Effector memory CD8-positive, alpha-beta T cell (primary cell): ENCODE measurements at regions not wholly inside any gene's neighbourhood (a gene's known extent, or its start where the extent isn't known, plus 50 kb on each side); places are given as distances from the start of the nearest gene placed in this dataset.

Experiments
- ATAC-seq: fragments of 150-1000 bp; cut with Tn5 transposase; replicated peaks from 2 replicates; pipeline ENCODE4 v1.10.0; 2021; ENCODE audit warnings: mild to moderate bottlenecking, moderate library complexity
- DNase-seq, 3 experiments: peaks; one replicate each; pipeline ENCODE4 v3.0.0; 2021
- H3K27ac Mint-ChIP-seq, 2 donors: one replicate each; pipeline ENCODE4 v1.8.0; 2022; ENCODE audit warnings: mild to moderate bottlenecking in 2 of 2, mixed read lengths in 2 of 2, moderate library complexity in 2 of 2
- H3K27me3 Mint-ChIP-seq, 2 donors: one replicate each; pipeline ENCODE4 v1.8.0; 2022; ENCODE audit warnings: mixed read lengths in 2 of 2
- H3K36me3 Mint-ChIP-seq: one replicate; pipeline ENCODE4 v1.8.0; 2022; ENCODE audit warnings: mild to moderate bottlenecking, moderate library complexity, mixed read lengths; ENCODE audit not compliant: insufficient read depth
- H3K4me1 Mint-ChIP-seq, 2 donors: one replicate each; pipeline ENCODE4 v1.8.0; 2022; ENCODE audit warnings: low read depth in 2 of 2, mixed read lengths in 2 of 2
- H3K4me3 Mint-ChIP-seq, 2 donors: one replicate each; pipeline ENCODE4 v1.8.0; 2022; ENCODE audit warnings: mild to moderate bottlenecking in 2 of 2, mixed read lengths in 2 of 2, moderate library complexity in 2 of 2
- H3K9me3 Mint-ChIP-seq, 2 donors: one replicate each; pipeline ENCODE4 v1.8.0; 2022; ENCODE audit warnings: mixed read lengths in 2 of 2

GRCh38 chr12:127230843-127231260, 1036.1 kb upstream of the TMEM132C start:
- no peak for ATAC-seq
- no peaks in the 10 kb centered on the region for H3K9me3 Mint-ChIP-seq
- no peak overlapping the region for H3K4me3 Mint-ChIP-seq

GRCh38 chr12:127231371-127231770, 1035.6 kb upstream of the TMEM132C start:
- H3K27me3 Mint-ChIP-seq, result peaks cover 12% of the 10 kb centered on the region in 2 donors
- no peak for DNase-seq
- no peaks in the 10 kb centered on the region for H3K9me3 Mint-ChIP-seq
- H3K27ac Mint-ChIP-seq, result no peak overlapping the region
- no peaks in the 10 kb centered on the region for H3K36me3 Mint-ChIP-seq
- no peaks in the 10 kb centered on the region for H3K4me1 Mint-ChIP-seq
- ATAC-seq, result no peak
- H3K4me3 Mint-ChIP-seq, result no peak overlapping the region

More at GRCh38 chr12:127230843-127231260, 1036.1 kb upstream of the TMEM132C start:
- Mint-ChIP-seq H3K36me3 (no peaks in the 10 kb centered on the region), H3K4me1 (no peaks in the 10 kb centered on the region), H3K27ac (no peak overlapping the region), H3K27me3 (peaks cover 12 to 14% of the 10 kb centered on the region in 2 donors)
- no peak for DNase-seq

DNA sequence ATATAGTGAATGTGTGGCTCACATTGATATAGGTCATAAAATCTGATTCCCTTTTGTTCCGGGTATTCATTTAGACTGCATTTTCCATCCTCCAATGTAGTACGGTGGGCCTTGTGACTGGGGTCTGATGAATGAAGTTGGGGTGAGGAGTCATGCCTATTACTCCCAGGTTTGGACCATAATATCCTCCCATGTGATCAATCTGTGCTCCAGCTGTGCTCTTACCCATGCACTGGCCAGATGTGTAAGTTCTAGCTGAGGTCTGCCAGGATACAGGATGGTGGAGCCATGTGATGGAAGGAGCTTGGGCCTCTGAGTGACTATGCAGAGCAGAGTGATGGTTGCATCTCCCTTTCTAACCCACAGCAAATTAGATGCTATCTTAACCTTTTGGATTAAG, 1034.0 kb upstream of the TMEM132C start:
- H3K4me1 Mint-ChIP-seq, result no peaks in the 10 kb centered on the region

DNA sequence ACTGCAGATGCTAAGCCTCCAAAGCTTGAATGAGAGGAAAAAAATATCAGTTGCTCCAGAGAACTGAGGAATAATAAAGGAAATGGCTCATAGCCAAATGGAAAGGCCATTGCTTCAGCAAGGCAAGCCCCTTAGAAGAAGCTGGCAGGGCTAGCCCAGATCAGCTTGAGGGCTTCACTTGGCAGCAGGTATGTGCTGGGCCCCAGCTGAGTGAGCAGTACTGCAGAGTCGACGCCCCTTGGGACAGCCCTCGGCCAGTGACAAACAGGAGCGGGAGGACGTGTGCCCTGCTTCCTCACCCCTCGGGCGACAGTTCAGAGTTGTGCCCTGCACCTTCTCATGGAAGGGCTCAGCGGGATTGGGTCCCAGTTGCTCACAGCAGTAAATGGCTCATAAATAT, 1031.2 kb upstream of the TMEM132C start:
- peaks cover 9 to 10% of the 10 kb centered on the region in 2 donors for H3K27me3 Mint-ChIP-seq
- no peaks in the 10 kb centered on the region for H3K4me1 Mint-ChIP-seq
- no peaks in the 10 kb centered on the region for H3K36me3 Mint-ChIP-seq
- H3K27ac Mint-ChIP-seq, result no peak overlapping the region
- ATAC-seq, result no peak
- no peak overlapping the region for H3K4me3 Mint-ChIP-seq
- no peaks in the 10 kb centered on the region for H3K9me3 Mint-ChIP-seq
- DNase-seq, result no peak

More for the DNA sequence above, 1034.0 kb upstream of the TMEM132C start:
- DNase-seq (no peak), ATAC-seq (no peak)
- Mint-ChIP-seq H3K4me3 (no peak overlapping the region), H3K9me3 (no peaks in the 10 kb centered on the region), H3K36me3 (no peaks in the 10 kb centered on the region), H3K27me3 (peaks cover 4 to 6% of the 10 kb centered on the region in 2 donors), H3K27ac (no peak overlapping the region)

- Mint-ChIP-seq H3K27me3 (peaks cover 6 to 9% of the 10 kb centered on the region in 2 donors), H3K9me3 (no peaks in the 10 kb centered on the region), H3K27ac (no peak overlapping the region), H3K4me1 (no peaks in the 10 kb centered on the region), H3K36me3 (no peaks in the 10 kb centered on the region), H3K4me3 (no peak overlapping the region)
- no peak for ATAC-seq
- no peak for DNase-seq
These were observed 1030.5 kb upstream of the TMEM132C start for GRCh38 chr12:127236491-127236890.

DNA sequence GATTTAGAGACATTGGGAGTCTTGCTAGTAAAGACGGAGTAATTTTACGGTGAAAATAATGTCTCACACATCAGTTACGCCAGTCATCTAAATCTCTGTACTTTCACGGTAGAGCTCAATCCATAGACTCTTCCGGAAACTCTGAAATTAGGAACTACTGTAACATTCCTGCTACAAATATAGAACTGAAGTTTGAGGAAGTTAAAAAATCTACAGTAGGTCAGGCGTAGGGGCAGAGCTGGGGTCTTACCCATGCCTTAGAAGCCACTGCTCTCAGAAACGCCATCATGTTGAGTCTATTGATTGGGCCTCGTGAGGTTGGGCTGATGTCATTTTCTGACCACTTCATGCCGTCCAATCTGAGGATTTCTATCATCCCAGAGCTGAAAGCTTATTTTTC, 1029.8 kb upstream of the TMEM132C start:
- Mint-ChIP-seq H3K27ac (no peak overlapping the region), H3K9me3 (no peaks in the 10 kb centered on the region)
- no peak for ATAC-seq

GRCh38 chr12:127238107-127238506, 1028.9 kb upstream of the TMEM132C start:
- Mint-ChIP-seq H3K9me3 (no peaks in the 10 kb centered on the region), H3K27me3 (peaks cover 11 to 21% of the 10 kb centered on the region in 2 donors), H3K4me1 (no peaks in the 10 kb centered on the region), H3K4me3 (no peak overlapping the region), H3K36me3 (peaks cover under 1% of the 10 kb centered on the region), H3K27ac (no peak overlapping the region)
- no peak for ATAC-seq
- DNase-seq, result no peak

More for the DNA sequence above, 1029.8 kb upstream of the TMEM132C start:
- Mint-ChIP-seq H3K4me3 (no peak overlapping the region), H3K27me3 (peaks cover 6 to 16% of the 10 kb centered on the region in 2 donors), H3K4me1 (no peaks in the 10 kb centered on the region), H3K36me3 (no peaks in the 10 kb centered on the region)
- no peak for DNase-seq

DNA sequence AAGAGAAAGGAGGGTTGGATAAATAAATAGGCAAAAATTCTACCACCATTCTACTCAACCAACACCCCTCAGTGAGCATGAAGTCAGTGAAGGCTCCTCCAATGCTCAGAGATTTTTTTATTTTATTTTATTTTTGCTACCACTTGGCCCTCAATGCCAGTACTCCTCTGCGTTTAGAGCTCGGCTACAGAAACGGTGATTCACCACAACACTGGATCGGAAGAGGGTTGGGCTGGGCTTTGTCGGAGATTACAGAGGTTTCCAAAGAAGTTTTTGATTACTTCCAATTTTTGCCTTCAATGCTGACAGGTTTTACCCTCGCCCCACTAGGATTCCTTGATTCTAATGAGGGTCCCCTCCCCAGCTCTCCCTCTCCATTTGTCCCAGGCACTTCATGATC, 1027.2 kb upstream of the TMEM132C start:
- ATAC-seq, result no peak
- Mint-ChIP-seq H3K4me3 (no peak overlapping the region), H3K27me3 (peaks cover 22 to 34% of the 10 kb centered on the region in 2 donors), H3K4me1 (no peaks in the 10 kb centered on the region), H3K27ac (no peak overlapping the region), H3K9me3 (no peaks in the 10 kb centered on the region), H3K36me3 (peaks cover 3% of the 10 kb centered on the region)
- DNase-seq, result no peak

DNA sequence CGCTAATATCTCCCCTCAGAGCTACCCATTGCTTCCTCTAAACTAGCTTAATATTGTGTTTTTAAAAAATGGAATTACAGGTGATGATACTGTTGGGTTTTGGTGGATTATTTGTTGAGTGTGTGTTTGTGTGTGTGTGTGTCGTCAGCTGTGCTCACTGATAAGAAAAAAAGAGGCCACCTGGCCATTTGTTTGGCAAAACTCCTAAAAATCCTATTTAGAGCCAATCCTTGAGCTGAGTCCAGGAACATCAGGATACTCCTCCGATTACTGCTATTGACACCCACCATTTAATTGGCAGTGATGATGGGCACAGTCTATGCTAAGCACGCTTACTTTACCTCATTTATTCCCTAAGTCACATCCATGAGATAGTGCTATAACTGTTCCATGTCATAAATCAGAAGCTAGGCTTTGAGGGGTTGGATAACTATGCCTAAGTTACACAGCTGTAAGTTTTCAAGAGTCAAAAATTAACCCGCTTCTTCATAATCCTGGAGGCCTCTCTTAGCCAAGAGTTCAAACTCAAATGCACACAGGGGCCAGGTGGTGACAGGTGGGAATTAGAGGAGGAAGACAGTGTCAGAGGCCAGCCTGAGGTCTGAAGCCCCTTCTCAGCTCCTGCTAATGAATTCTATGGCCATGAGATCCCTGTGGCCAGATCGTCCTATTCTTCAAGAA, 1026.6 kb upstream of the TMEM132C start:
- H3K4me3 Mint-ChIP-seq, result no peak overlapping the region
- no peak overlapping the region for H3K27ac Mint-ChIP-seq
- no peaks in the 10 kb centered on the region for H3K4me1 Mint-ChIP-seq
- no peak for ATAC-seq
- no peaks in the 10 kb centered on the region for H3K9me3 Mint-ChIP-seq
- no peak for DNase-seq
- peaks cover 22 to 34% of the 10 kb centered on the region in 2 donors for H3K27me3 Mint-ChIP-seq
- H3K36me3 Mint-ChIP-seq, result peaks cover 3% of the 10 kb centered on the region

DNA sequence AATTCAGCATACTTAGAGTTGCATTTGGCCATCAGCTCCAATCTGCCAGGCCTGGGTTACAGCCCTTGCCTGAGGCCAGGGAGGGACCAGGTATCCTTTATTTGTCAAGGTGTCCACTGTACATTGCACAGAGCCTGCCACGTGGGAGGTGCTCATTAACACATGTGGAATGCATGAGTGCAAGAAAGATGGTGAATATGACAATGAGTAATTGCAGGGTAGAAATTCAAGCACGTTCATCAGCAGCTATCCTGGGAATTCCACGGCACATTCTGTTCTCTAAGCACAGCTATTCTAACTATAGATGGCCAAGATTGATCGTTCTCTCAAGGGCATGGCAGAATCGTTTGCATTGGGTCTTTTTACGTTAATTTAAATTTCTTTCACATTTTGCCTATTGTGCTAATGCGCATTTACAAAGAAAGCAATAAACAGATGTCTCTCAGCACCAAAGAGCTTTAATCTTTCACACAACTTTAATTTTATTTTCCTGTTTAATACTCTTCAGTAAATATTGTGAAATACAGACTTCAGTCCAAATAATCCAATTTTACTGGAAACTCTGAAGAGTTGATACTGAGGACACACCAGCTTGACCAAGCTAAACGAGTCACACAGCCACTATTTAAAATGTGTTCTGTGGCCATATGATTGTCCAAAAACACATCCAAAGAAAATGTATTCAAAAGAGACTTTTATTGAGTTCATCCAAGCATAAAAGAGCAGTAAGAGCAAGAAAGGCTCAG, 1025.7 kb upstream of the TMEM132C start:
- Mint-ChIP-seq H3K27ac (no peak overlapping the region), H3K4me1 (no peaks in the 10 kb centered on the region), H3K4me3 (no peak overlapping the region), H3K36me3 (peaks cover 3% of the 10 kb centered on the region), H3K27me3 (peaks cover 22 to 34% of the 10 kb centered on the region in 2 donors), H3K9me3 (no peaks in the 10 kb centered on the region)
- ATAC-seq (no peak), DNase-seq (no peak)

DNA sequence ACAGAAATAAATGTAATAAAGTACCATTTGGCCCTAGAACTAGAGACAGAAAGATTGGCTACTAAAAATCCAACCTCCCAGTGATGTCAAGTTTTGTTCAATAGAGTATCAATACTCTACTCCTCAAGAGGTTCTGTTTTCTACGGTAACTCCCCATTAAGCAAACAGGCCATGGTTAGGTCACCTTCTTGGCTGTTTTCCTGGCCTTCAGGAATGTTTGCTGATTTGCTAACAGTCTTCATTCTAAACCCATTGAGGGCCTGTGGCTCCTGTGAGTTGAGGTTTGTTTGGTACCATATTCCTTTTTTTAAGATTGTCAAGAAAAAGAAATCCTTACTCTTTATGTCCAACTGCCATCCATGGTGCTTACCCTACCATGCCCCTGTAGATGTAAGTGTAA, 1022.0 kb upstream of the TMEM132C start:
- ATAC-seq (no peak), DNase-seq (no peak)
- Mint-ChIP-seq H3K9me3 (no peaks in the 10 kb centered on the region), H3K36me3 (peaks cover 3% of the 10 kb centered on the region), H3K4me3 (no peak overlapping the region), H3K27me3 (peaks cover 25 to 31% of the 10 kb centered on the region in 2 donors), H3K4me1 (no peaks in the 10 kb centered on the region), H3K27ac (no peak overlapping the region)

- ATAC-seq (no peak), DNase-seq (no peak)
- no peaks in the 10 kb centered on the region for H3K4me1 Mint-ChIP-seq
- H3K27me3 Mint-ChIP-seq, result peaks cover 21 to 26% of the 10 kb centered on the region in 2 donors
- H3K27ac Mint-ChIP-seq, result no peak overlapping the region
- peaks cover 3% of the 10 kb centered on the region for H3K36me3 Mint-ChIP-seq
- no peak overlapping the region for H3K4me3 Mint-ChIP-seq
- no peaks in the 10 kb centered on the region for H3K9me3 Mint-ChIP-seq
These were observed 1021.5 kb upstream of the TMEM132C start for GRCh38 chr12:127245437-127245836.

GRCh38 chr12:127247937-127248336, 1019.0 kb upstream of the TMEM132C start:
- ATAC-seq, result no peak
- Mint-ChIP-seq H3K4me1 (no peaks in the 10 kb centered on the region), H3K27me3 (peaks cover 17 to 21% of the 10 kb centered on the region in 2 donors), H3K36me3 (peaks cover 3% of the 10 kb centered on the region), H3K4me3 (no peak overlapping the region), H3K27ac (no peak overlapping the region), H3K9me3 (no peaks in the 10 kb centered on the region)
- no peak for DNase-seq

- H3K9me3 Mint-ChIP-seq, result no peaks in the 10 kb centered on the region
- ATAC-seq (no peak), DNase-seq (no peak)
- H3K36me3 Mint-ChIP-seq, result no peaks in the 10 kb centered on the region
- H3K4me1 Mint-ChIP-seq, result no peaks in the 10 kb centered on the region
- H3K27ac Mint-ChIP-seq, result no peak overlapping the region
- peaks cover 7 to 11% of the 10 kb centered on the region in 2 donors for H3K27me3 Mint-ChIP-seq
- H3K4me3 Mint-ChIP-seq, result no peak overlapping the region
These were observed 1017.5 kb upstream of the TMEM132C start for GRCh38 chr12:127249428-127249827.
